ENCODE measurements at regions not wholly inside any gene's neighbourhood (a gene's known extent, or its start where the extent isn't known, plus 50 kb on each side); places are given as distances from the start of the nearest gene placed in this dataset.

DNA sequence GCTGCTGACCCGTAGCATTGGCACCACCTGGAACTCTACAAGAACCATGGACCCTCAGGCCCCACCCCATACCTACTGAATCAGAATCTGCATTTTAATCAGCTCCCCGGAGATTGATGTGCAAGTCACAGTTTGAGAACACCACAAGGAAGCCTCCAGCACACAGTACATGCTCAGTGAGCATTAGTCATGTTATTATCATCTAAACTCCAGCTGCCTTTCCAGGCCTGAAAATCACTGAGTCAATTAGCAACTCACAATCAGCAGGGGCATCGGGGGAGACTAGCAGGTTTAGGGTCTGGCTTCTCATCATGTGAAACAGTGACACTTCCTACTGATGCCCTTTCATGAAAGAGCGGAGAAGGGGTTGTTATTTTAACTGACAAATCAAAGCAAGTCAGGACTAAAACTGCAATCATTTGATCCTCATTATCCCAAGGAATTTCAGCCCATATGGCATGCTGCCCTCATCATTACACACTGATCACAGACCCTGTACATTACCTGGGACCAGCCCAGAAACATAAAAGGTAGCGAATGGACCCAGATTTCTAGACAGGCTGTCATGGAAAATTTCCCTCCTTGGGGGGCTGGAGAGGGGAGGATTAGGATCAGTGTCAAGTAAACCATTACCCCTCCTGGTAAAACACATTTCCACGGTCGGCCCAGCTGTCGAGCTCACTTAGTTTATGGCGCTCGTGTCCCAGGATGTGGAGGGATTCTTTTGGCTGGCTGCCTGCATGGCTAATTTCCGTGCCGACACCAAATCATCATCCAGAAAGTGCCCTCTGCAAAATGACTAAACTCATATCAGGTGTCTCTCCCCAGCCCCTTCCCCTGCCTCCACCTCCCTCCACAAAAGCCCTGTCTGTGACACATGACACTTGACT is 122.8 kb downstream of the PRLHR start:
- no peak for DNase-seq (ENCODE audit: low read depth)
- H3K4me3 ChIP-seq (replicated peaks; ENCODE audit: low read depth, low read length), result no peak overlapping the region
- no peak for TF ChIP-seq CTCF (IDR thresholded peaks at IDR 0.05; ENCODE audit: low read length, missing control alignments)

DNA sequence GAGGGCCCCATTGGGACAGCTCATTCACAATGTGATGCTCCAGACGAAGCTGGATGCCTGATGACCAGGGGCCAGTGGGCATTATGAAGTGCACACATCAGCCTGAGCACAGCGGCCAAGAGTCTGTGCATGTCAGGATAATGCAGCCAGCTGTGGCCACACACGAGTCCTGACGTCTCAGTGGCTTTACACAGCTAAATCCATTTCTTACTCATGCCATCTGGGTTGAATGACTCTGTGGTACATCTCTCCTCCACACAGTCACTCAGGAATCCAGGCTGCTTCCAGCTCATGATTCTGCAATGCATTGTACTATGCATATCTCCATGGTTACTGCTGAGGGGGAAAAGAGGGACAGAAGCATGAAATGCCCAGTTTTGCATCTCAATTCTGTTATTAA is 123.6 kb downstream of the PRLHR start:
- no peak for TF ChIP-seq CTCF (IDR thresholded peaks at IDR 0.05; ENCODE audit: low read length, missing control alignments)
- peak; percentile 2 for DNase-seq (ENCODE audit: low read depth)
- H3K4me3 ChIP-seq (replicated peaks; ENCODE audit: low read depth, low read length), result no peak overlapping the region

DNA sequence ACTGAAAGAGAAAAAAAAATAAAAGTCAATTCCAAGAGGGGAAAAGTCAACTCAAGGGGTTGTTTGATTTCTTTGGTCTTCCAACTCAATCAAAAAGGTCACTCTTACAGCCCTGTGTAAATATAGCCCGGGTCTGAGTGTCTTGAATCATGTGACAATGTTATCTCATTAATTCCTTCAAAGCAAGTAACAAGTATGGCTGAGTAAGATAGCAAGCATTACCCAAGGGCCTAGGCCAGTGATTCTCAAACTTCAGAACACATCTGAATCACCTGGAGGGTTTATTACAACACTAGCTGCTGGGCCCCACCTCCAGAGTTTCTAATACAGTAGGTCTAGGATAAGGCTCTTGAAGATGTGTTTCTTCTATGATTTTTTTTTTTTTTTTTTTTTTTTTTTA is 125.0 kb downstream of the PRLHR start:
- DNase-seq (ENCODE audit: low read depth), result no peak
- no peak for TF ChIP-seq CTCF (IDR thresholded peaks at IDR 0.05; ENCODE audit: low read length, missing control alignments)
- no peak overlapping the region for H3K4me3 ChIP-seq (replicated peaks; ENCODE audit: low read depth, low read length)

- H3K4me3 ChIP-seq (replicated peaks; ENCODE audit: low read depth, low read length), result no peak overlapping the region
- DNase-seq (ENCODE audit: low read depth), result no peak
- no peak for TF ChIP-seq CTCF (IDR thresholded peaks at IDR 0.05; ENCODE audit: low read length, missing control alignments)
These were observed 125.1 kb upstream of the FAM204A start for GRCh38 chr10:118467200-118467599.

- no peak for DNase-seq (ENCODE audit: low read depth)
- TF ChIP-seq CTCF (IDR thresholded peaks at IDR 0.05; ENCODE audit: low read length, missing control alignments), result no peak
- H3K4me3 ChIP-seq (replicated peaks; ENCODE audit: low read depth, low read length), result no peak overlapping the region
These were observed 123.3 kb upstream of the FAM204A start for GRCh38 chr10:118465300-118465874.

- DNase-seq (ENCODE audit: low read depth), result no peak
- no peak for TF ChIP-seq CTCF (IDR thresholded peaks at IDR 0.05; ENCODE audit: low read length, missing control alignments)
- H3K4me3 ChIP-seq (replicated peaks; ENCODE audit: low read depth, low read length), result no peak overlapping the region
These were observed 121.6 kb upstream of the FAM204A start for GRCh38 chr10:118463740-118464139.
